GM23338 (cell line): ENCODE measurements at regions not wholly inside any gene's neighbourhood (a gene's known extent, or its start where the extent isn't known, plus 50 kb on each side); places are given as distances from the start of the nearest gene placed in this dataset.
A peak's percentile ranks its signal among the peaks of the same experiment; 100 is the strongest.

ENCODE experiments used
- ATAC-seq: fragments of 200-7000 bp; cut with Tn5 transposase; 3 replicates; pipeline ENCODE4 v1.9.1; 2020
- DNase-seq: peaks from one replicate; pipeline ENCODE4 v3.0.0-alpha.2; 2015; ENCODE audit warnings: low spot score
- H2AFZ ChIP-seq: fragments of 200-600 bp; sonication (generic); 2 replicates; pipeline ENCODE4 v1.8.0; 2016; ENCODE audit warnings: antibody characterized with exemption, mild to moderate bottlenecking, moderate library complexity
- H3F3A ChIP-seq: fragments of 200-600 bp; sonication (generic); replicated peaks from 2 replicates; pipeline ENCODE4 v1.8.0; 2017; ENCODE audit warnings: antibody characterized with exemption, mixed run types, low read depth
- H3K27ac ChIP-seq: fragments of 200-600 bp; sonication (generic); 2 replicates; pipeline ENCODE4 v1.6.1; 2016; ENCODE audit warnings: low read depth
- H3K27me3 ChIP-seq: fragments of 200-600 bp; sonication (generic); 2 replicates; pipeline ENCODE4 v1.8.0; 2016; ENCODE audit warnings: mild to moderate bottlenecking, mixed run types, moderate library complexity; ENCODE audit not compliant: insufficient read depth
- H3K36me3 ChIP-seq: fragments of 200-600 bp; sonication (generic); 2 replicates; pipeline ENCODE4 v1.8.0; 2016; ENCODE audit warnings: mild to moderate bottlenecking; ENCODE audit not compliant: insufficient read depth
- H3K4me1 ChIP-seq: fragments of 200-600 bp; sonication (generic); 2 replicates; pipeline ENCODE4 v1.8.0; 2016; ENCODE audit warnings: mild to moderate bottlenecking, moderate library complexity; ENCODE audit not compliant: insufficient read depth
- H3K4me2 ChIP-seq: fragments of 200-600 bp; sonication (generic); 2 replicates; pipeline ENCODE4 v1.7.1; 2017; ENCODE audit warnings: mixed run types
- H3K4me3 ChIP-seq: fragments of 200-600 bp; sonication (generic); 2 replicates; pipeline ENCODE4 v1.6.1; 2016; ENCODE audit warnings: mixed run types
- H3K79me2 ChIP-seq: fragments of 200-600 bp; sonication (generic); replicated peaks from 2 replicates; pipeline ENCODE4 v1.8.0; 2017; ENCODE audit warnings: mild to moderate bottlenecking; ENCODE audit not compliant: insufficient read depth
- H3K9me2 ChIP-seq: fragments of 200-600 bp; sonication (generic); 2 replicates; pipeline ENCODE4 v1.8.0; 2017; ENCODE audit not compliant: insufficient read depth
- H4K20me1 ChIP-seq: fragments of 200-600 bp; sonication (generic); replicated peaks from 2 replicates; pipeline ENCODE4 v1.8.0; 2017; ENCODE audit warnings: mild to moderate bottlenecking; ENCODE audit not compliant: insufficient read depth
- H3K27ac Mint-ChIP-seq: 2 replicates; pipeline ENCODE4 v1.8.0; 2020; ENCODE audit warnings: inconsistent platforms, mild to moderate bottlenecking, moderate library complexity, mixed read lengths
- H3K27me3 Mint-ChIP-seq: 3 replicates; pipeline ENCODE4 v1.8.0; 2022; ENCODE audit warnings: low read depth, mild to moderate bottlenecking, moderate library complexity, mixed read lengths, inconsistent platforms; ENCODE audit not compliant: insufficient read depth, poor library complexity
- H3K36me3 Mint-ChIP-seq: 3 replicates; pipeline ENCODE4 v1.8.0; 2021; ENCODE audit warnings: low read depth, mild to moderate bottlenecking, inconsistent platforms, moderate library complexity, mixed read lengths
- H3K4me1 Mint-ChIP-seq: 3 replicates; pipeline ENCODE4 v1.8.0; 2020; ENCODE audit warnings: mild to moderate bottlenecking, inconsistent platforms, mixed read lengths
- H3K4me3 Mint-ChIP-seq: 3 replicates; pipeline ENCODE4 v1.8.0; 2021; ENCODE audit warnings: moderate library complexity, mild to moderate bottlenecking, inconsistent platforms, mixed read lengths
- H3K9me3 Mint-ChIP-seq: 3 replicates; pipeline ENCODE4 v1.8.0; 2020; ENCODE audit warnings: moderate library complexity, mild to moderate bottlenecking, inconsistent platforms, mixed read lengths
- CTCF ChIP-seq, 2 experiments: fragments of 200-600 bp in 1 of 2; sonication (generic) in 1 of 2; conservative IDR thresholded peaks; 2 replicates each; pipeline versions ENCODE4 v1.5.1 to v1.6.1; 2016 to 2017; ENCODE audit warnings: antibody characterized with exemption in 2 of 2, low read depth in 2 of 2, mild to moderate bottlenecking in 2 of 2, moderate library complexity in 1 of 2
- EZH2 ChIP-seq: fragments of 200-600 bp; sonication (generic); IDR thresholded peaks from one replicate; pipeline ENCODE4 v1.8.0; 2017; ENCODE audit warnings: antibody characterized with exemption, mild to moderate bottlenecking, low read depth; ENCODE audit not compliant: unreplicated experiment
- JUNB ChIP-seq: IDR thresholded peaks from one replicate; pipeline ENCODE4 v1.6.1; 2016; ENCODE audit warnings: antibody characterized with exemption; ENCODE audit not compliant: unreplicated experiment
- REST ChIP-seq: IDR thresholded peaks from one replicate; pipeline ENCODE4 v1.6.1; 2018; ENCODE audit warnings: antibody characterized with exemption; ENCODE audit not compliant: unreplicated experiment
- ZNF114 ChIP-seq: fragments of 250-450 bp; sonication (Bioruptor Pico); IDR thresholded peaks from 2 replicates; pipeline ENCODE4 v1.5.0; 2020; ENCODE audit warnings: mild to moderate bottlenecking, moderate library complexity
- ZNF331 ChIP-seq: fragments of 250-450 bp; sonication (Bioruptor Pico); IDR thresholded peaks from 2 replicates; pipeline ENCODE4 v1.5.0; 2020; ENCODE audit warnings: low read depth, mild to moderate bottlenecking, moderate library complexity
- ZNF462 ChIP-seq: fragments of 250-450 bp; sonication (Bioruptor Pico); IDR thresholded peaks from 2 replicates; pipeline ENCODE4 v1.5.0; 2020; ENCODE audit warnings: mild to moderate bottlenecking, moderate library complexity

- no peak for TF ChIP-seq ZNF462 (CRISPR knock-in tag)
Observed at GRCh38 chr5:63674881-63675280, 287.4 kb downstream of the HTR1A start (continued).

GRCh38 chr5:63655043-63655442 lies 307.2 kb downstream of the HTR1A start:
- H3K36me3 ChIP-seq = no peaks in the 10 kb centered on the region
- no peaks in the 10 kb centered on the region for H3K9me2 ChIP-seq
- no peaks in the 10 kb centered on the region for H3K36me3 Mint-ChIP-seq
- no peak for DNase-seq
- H2AFZ ChIP-seq = no peak overlapping the region
- H3K4me1 Mint-ChIP-seq = no peaks in the 10 kb centered on the region; the same call in 2 of the 3 replicates
- no peaks in the 10 kb centered on the region for H3K79me2 ChIP-seq
- H3K27ac Mint-ChIP-seq = peak overlapping the region; percentile 10; the same call in 1 of the 2 replicates
- H4K20me1 ChIP-seq = no peaks in the 10 kb centered on the region
- no peaks in the 10 kb centered on the region for H3K27me3 Mint-ChIP-seq
- no peak overlapping the region for H3K4me3 Mint-ChIP-seq
- H3K27ac ChIP-seq = no peak overlapping the region
- H3K4me1 ChIP-seq = no peaks in the 10 kb centered on the region
- no peaks in the 10 kb centered on the region for H3K9me3 Mint-ChIP-seq
- H3K4me3 ChIP-seq = no peak overlapping the region
- no peak overlapping the region for H3K4me2 ChIP-seq
- peak; percentile 27; the same call in 2 of the 3 replicates for ATAC-seq
- no peaks in the 10 kb centered on the region for H3F3A ChIP-seq
- no peaks in the 10 kb centered on the region for H3K27me3 ChIP-seq
- no peak for TF ChIP-seq CTCF (conservative IDR thresholded peaks at IDR 0.05; ENCODE audit: low read depth in 2 of 2)
- no peak for TF ChIP-seq ZNF331
- TF ChIP-seq REST = no peak
- no peak for TF ChIP-seq JUNB
- no peak for TF ChIP-seq ZNF114 (CRISPR knock-in tag)
- no peak for TF ChIP-seq EZH2
